ENCODE measurements at regions not wholly inside any gene's neighbourhood (a gene's known extent, or its start where the extent isn't known, plus 50 kb on each side); places are given as distances from the start of the nearest gene placed in this dataset.

GRCh38 chr4:32958586-32958985 lies 2238.4 kb downstream of the PCDH7 start:
- no peak for DNase-seq (ENCODE audit: low read depth in 2 of 2)

DNA sequence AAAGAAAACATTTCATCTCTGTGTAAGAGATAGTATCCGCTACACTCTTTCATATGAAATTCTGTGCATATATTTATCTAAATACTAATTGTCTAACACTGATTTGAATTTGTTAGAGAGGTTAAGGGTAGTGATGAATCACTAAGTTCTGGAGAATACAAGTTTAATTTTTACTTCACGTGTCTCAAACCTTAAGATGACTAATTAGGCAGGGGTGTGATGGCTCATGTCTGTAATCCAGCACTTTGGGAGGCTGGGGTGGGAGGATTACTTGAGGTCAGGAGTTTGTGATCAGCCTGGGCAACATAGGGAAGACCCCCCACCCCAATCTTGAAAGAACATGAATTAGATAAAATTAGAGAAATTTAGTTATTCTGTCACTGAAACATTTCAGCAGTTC lies 2241.9 kb downstream of the PCDH7 start:
- no peak for DNase-seq (ENCODE audit: low read depth in 2 of 2)

DNA sequence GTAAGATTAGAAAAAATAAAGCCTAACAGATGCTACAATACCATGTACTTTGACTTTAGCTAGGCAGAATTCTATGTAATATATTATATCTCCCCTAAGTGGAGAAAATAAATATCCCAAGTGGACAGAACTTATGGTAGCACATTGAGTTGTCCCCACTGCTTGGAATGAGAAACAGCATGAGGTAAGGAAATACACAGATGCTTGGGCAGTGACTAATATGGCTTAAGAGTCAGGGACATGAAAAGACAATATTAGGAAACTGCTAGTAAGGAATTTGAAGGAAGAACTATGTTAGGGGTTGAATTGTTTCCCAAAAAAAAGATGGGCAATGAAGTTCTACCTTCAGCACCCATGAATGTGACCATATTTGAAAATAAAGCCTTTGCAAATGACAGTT lies 2265.1 kb downstream of the PCDH7 start:
- no peak for DNase-seq (ENCODE audit: low read depth in 2 of 2)

GRCh38 chr4:32986236-32986635 lies 2266.1 kb downstream of the PCDH7 start:
- no peak for DNase-seq (ENCODE audit: low read depth in 2 of 2)

DNA sequence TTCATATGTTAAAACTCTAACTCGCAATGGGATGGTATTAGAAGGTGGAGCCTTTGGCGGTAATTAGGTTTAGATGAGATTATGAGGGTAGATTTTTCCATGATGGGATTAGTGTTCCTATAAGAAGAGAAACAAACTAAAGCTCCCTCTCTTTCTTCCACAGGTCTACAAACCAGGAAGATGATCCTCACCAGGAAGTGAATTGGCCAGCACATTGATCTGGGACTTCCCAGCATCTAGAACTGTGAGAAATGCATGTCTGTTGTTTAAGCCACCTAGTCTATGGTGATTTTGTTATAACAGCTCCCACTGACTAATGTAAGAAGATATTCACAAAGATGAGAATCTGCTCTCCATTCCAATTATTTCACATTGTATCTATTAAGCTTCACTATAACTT lies 2266.9 kb downstream of the PCDH7 start:
- DNase-seq (ENCODE audit: low read depth in 2 of 2) = no peak

DNA sequence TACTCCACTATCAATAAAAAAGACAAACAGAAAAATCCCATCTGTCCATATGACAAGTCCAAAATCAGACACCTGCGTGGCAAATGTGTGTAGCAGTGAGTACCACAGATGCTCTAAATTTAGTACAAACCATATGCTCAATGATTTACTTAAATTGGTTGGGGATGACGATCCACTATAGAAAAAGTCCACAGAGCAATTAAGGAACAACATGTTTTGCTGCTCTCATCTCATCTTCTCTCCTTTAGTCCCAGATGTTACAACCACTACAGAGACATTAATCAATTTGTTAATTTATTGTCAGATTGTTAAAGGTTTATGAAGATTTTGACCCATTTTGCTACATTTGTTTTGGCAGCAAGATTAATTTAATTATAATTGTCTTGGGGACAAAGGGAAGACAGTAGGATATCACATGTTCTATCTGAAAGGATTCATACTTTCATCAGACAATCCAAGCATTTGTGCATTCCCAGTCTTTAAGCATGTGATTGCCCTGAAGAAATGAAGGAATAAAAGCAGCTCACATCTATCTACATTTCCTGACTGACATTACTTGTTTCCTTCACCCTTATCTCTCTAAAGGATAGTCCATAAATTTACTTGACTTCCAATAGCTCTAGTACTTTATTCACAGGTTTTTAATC lies 2268.1 kb downstream of the PCDH7 start:
- no peak for DNase-seq (ENCODE audit: low read depth in 2 of 2)

DNA sequence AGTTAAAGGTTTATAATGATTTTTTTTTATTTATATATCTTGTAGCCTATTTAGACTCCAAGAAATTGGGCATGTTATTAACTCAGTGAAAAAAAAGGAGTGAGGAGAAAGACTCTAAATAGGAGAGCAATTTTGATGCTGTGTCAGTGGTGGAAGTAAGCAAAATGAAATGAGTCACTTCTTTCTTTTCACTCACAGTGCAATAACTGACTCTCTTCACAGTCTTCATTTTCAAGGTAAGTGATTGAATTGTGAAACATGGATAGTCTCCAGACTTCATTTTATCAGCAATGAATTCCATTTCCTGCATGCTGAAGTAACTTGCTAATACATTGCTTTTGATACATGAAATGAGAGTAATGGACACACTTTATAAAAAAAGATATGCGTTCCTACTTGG lies 2271.5 kb downstream of the PCDH7 start:
- no peak for DNase-seq (ENCODE audit: low read depth in 2 of 2)

- DNase-seq (ENCODE audit: low read depth in 2 of 2) = no peak
Observed at GRCh38 chr4:32994981-32995881, 2275.1 kb downstream of the PCDH7 start.

DNA sequence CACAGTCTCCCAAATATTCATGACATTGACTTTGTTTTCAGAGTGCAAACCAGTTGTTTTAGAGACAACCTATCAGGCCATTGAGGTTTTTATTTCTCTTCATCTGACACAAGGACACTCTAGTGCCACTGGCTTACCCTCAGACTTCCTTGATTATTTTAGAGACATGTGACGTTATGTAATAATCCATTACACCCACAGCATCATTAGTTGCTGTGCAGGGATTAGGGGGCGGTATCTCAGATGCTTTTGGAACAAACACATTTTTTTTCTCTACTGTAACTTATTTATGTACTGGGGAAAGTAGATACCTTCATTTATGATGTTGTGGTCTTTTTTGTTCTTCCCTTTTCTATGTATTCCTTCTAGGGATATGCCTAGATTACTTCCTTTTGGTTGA lies 2293.1 kb downstream of the PCDH7 start:
- no peak for DNase-seq (ENCODE audit: low read depth in 2 of 2)

- no peak for DNase-seq (ENCODE audit: low read depth in 2 of 2)
Observed at GRCh38 chr4:33025236-33025635, 2305.1 kb downstream of the PCDH7 start.

DNA sequence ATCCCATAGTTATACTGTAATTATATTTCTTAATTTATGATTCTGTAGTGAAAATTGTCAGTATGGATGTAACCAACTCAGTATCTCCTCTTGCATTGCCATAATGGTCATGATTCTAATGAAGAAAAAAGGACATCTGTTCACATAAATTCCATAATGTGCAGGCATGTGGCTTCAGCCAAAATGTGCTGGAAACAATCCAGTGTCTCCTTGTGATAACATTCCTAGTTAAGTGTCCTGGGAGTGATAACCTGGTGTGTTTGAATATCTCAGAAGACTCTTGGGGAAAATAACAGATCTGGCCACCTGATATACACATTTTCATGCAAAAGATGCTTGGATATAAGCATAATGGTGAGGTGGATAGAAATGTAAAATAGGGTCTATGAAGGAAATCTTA lies 2309.8 kb downstream of the PCDH7 start:
- no peak for DNase-seq (ENCODE audit: low read depth in 2 of 2)

- DNase-seq (ENCODE audit: low read depth in 2 of 2) = no peak
Observed at GRCh38 chr4:33031328-33031727, 2311.2 kb downstream of the PCDH7 start.

GRCh38 chr4:33037464-33037863 lies 2317.3 kb downstream of the PCDH7 start:
- DNase-seq (ENCODE audit: low read depth in 2 of 2) = no peak

DNA sequence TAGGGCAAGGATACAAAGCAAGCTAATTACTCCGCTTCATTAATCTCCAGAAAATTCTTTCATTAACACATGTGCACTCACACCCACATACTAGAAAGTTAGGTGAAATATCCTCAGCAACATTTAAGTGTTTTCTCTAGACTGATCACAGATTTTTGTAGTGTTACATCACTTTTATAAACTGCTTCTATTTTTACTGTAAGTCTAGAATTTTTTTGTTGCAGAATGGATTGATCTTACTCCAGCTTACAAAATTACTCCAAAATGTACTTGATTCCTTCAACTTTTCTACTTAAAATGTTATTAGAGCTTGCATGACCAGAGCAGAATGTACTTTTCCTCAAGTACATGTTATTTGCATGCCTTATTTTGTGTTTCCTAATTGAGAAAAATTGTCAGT lies 2325.2 kb downstream of the PCDH7 start:
- no peak for DNase-seq (ENCODE audit: low read depth in 2 of 2)

- no peak for DNase-seq (ENCODE audit: low read depth in 2 of 2)
Observed at GRCh38 chr4:33052241-33052640, 2332.1 kb downstream of the PCDH7 start.

DNA sequence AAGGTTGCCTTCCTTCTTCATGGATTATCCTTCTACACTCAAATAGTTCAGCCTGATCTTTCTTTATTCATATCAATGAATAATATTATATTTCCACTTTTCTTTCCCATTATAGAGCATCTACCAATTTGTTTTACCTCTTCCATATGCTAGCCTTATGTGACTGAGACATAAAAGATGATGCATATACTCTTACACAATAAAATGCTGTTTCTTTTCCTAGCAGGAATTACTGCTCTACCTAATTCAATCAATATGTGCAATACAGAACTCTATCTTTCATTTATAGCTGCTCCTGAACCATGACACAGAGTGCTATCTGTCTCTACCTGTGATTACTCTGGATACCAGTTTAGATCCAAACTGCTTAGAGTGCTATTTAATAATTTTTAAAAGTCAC lies 2334.0 kb downstream of the PCDH7 start:
- no peak for DNase-seq (ENCODE audit: low read depth in 2 of 2)

- no peak for DNase-seq (ENCODE audit: low read depth in 2 of 2)
Observed at GRCh38 chr4:33054656-33055196, 2334.6 kb downstream of the PCDH7 start.

GRCh38 chr4:33057736-33058135 lies 2337.6 kb downstream of the PCDH7 start:
- DNase-seq (ENCODE audit: low read depth in 2 of 2) = no peak

- no peak for DNase-seq (ENCODE audit: low read depth in 2 of 2)
Observed at GRCh38 chr4:33058998-33059397, 2338.8 kb downstream of the PCDH7 start.

DNA sequence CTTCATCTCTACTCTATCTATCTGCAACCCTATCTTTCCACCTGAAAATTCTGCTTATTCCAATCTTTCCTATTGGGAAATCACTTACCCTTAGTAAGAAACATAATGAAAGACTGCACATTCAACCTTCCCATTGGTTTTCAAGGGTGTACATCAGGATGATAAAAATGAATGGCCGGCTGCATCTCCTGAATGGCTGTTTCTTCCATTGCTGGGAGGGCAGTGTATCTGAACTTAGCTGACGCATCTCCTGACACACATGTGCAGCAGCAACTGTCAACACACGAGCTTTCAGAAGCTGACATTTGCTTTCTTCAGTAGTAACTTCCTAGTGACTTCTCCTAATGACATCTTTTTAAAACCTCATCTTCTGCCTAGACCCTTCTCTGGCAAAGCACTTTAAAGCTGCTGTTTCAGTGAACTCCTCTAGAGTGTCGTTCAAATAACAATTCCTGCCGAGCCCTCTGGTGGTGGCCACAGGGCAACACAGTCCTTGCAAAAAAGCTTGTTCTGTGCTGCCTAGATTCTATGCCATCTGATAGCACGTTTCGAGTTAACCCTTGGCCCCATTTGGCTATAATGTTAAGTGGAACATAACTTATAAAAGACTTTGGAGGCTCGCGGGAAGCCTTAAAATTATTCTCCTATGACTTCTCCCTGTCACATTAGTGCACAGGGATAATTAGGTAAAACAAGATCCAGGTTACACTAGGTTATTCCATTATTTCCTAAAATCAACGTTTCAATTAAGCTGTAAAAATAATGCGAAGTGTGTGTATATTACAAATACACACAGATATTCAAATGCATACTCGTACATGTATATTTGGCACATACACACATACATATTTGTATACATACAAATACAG lies 2340.7 kb downstream of the PCDH7 start:
- no peak for DNase-seq (ENCODE audit: low read depth in 2 of 2)

- DNase-seq (ENCODE audit: low read depth in 2 of 2) = no peak
Observed at GRCh38 chr4:33061727-33062126, 2341.6 kb downstream of the PCDH7 start.

DNA sequence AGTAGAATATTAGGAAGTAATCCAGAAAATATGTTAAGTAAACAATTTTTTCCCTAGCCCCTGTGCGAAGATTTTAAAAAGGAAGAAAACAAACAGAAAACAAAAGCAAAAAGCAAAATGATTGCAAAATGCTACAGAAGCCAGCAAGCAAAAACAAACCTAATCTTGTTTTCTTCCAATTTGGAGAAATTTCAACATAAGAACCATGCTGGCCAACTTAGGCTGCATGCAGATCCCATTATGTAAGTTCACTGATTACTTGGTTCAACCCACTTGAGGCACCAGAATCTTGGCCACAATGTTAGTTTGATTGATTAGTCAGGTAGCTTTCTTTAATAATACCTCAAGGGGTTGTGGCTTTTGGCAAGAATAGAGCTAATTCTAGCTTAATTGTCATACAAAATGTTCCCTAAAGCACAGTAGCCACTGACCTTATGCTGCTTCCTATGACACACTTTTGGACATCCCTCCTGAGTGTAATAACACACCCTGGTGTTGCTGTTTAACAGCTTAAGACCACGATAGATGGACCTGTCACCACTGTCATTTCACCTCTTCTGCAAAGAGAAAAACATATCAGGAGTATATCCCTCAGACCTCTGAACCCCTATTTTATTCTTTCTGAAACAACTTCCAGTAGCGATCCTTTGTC lies 2342.1 kb downstream of the PCDH7 start:
- DNase-seq (ENCODE audit: low read depth in 2 of 2) = no peak

Measured in stimulated activated CD8-positive, alpha-beta memory T cell treated with anti-CD3 and anti-CD28 coated beads, Interleukin-2, amount 100 ng/mL, for 48 hours (primary cell).